SK-N-SH treated with all-trans-retinoic acid at 6 μM for 48 hours (cell line): ENCODE measurements at regions not wholly inside any gene's neighbourhood (a gene's known extent, or its start where the extent isn't known, plus 50 kb on each side); places are given as distances from the start of the nearest gene placed in this dataset.

Source experiments
- ATAC-seq: fragments of 200-7000 bp; cut with Tn5 transposase; 3 replicates; pipeline ENCODE4 v1.9.1; 2020; ENCODE audit warnings: mild to moderate bottlenecking, moderate library complexity
- BACH2 ChIP-seq: fragments of 250-450 bp; sonication (Bioruptor Pico); IDR thresholded peaks from 2 replicates; pipeline ENCODE4 v1.9.0; 2021; ENCODE audit warnings: mild to moderate bottlenecking, borderline replicate concordance
- CREB5 ChIP-seq: fragments of 250-450 bp; sonication (Bioruptor Pico); IDR thresholded peaks from 2 replicates; pipeline ENCODE4 v1.5.1; 2020; ENCODE audit warnings: low read depth, mild to moderate bottlenecking, moderate library complexity
- CSDC2 ChIP-seq: fragments of 250-450 bp; sonication (Bioruptor Pico); IDR thresholded peaks from 2 replicates; pipeline ENCODE4 v1.5.0; 2020; ENCODE audit warnings: mild to moderate bottlenecking, moderate library complexity
- CSRNP3 ChIP-seq: fragments of 250-450 bp; sonication (Bioruptor Pico); IDR thresholded peaks from 2 replicates; pipeline ENCODE4 v1.5.1; 2021; ENCODE audit warnings: mild to moderate bottlenecking, moderate library complexity
- ESRRG ChIP-seq: fragments of 250-450 bp; sonication (Bioruptor Pico); IDR thresholded peaks from 2 replicates; pipeline ENCODE4 v1.6.1; 2021; ENCODE audit warnings: mild to moderate bottlenecking
- GLIS3 ChIP-seq: fragments of 250-450 bp; sonication (Bioruptor Pico); IDR thresholded peaks from 2 replicates; pipeline ENCODE4 v1.5.0; 2020; ENCODE audit warnings: mild to moderate bottlenecking, moderate library complexity
- ISL1 ChIP-seq: fragments of 250-450 bp; sonication (Bioruptor Pico); IDR thresholded peaks from 2 replicates; pipeline ENCODE4 v2.1.2; 2022; ENCODE audit warnings: mild to moderate bottlenecking, moderate library complexity
- OSR1 ChIP-seq: fragments of 250-450 bp; sonication (Bioruptor Pico); IDR thresholded peaks from 2 replicates; pipeline ENCODE4 v1.8.0; 2022; ENCODE audit warnings: moderate library complexity, mild to moderate bottlenecking, inconsistent platforms
- PATZ1 ChIP-seq: fragments of 250-450 bp; sonication (Bioruptor Pico); IDR thresholded peaks from 2 replicates; pipeline ENCODE4 v1.8.0; 2020; ENCODE audit warnings: mild to moderate bottlenecking, moderate library complexity, borderline replicate concordance
- POU6F1 ChIP-seq: fragments of 250-450 bp; sonication (Bioruptor Pico); IDR thresholded peaks from 2 replicates; pipeline ENCODE4 v1.8.0; 2021; ENCODE audit warnings: low read depth, mild to moderate bottlenecking, moderate library complexity, borderline replicate concordance
- PPARA ChIP-seq: fragments of 250-450 bp; sonication (Bioruptor Pico); IDR thresholded peaks from 2 replicates; pipeline ENCODE4 v1.5.0; 2020; ENCODE audit warnings: mild to moderate bottlenecking, borderline replicate concordance
- SNAI2 ChIP-seq: fragments of 250-450 bp; sonication (Bioruptor Pico); IDR thresholded peaks from 2 replicates; pipeline ENCODE4 v1.5.0; 2020; ENCODE audit warnings: mild to moderate bottlenecking, moderate library complexity
- TCF4 ChIP-seq: fragments of 250-450 bp; sonication (Bioruptor Pico); IDR thresholded peaks from 2 replicates; pipeline ENCODE4 v1.8.0; 2021; ENCODE audit warnings: mild to moderate bottlenecking, moderate library complexity, borderline replicate concordance
- TOX ChIP-seq: fragments of 250-450 bp; sonication (Bioruptor Pico); IDR thresholded peaks from 2 replicates; pipeline ENCODE4 v1.8.0; 2021; ENCODE audit warnings: mild to moderate bottlenecking, moderate library complexity, borderline replicate concordance
- TSHZ2 ChIP-seq: fragments of 250-450 bp; sonication (Bioruptor Pico); IDR thresholded peaks from 2 replicates; pipeline ENCODE4 v1.5.0; 2020; ENCODE audit warnings: mild to moderate bottlenecking, moderate library complexity
- ZC3H10 ChIP-seq: fragments of 250-450 bp; sonication (Bioruptor Pico); IDR thresholded peaks from 2 replicates; pipeline ENCODE4 v1.5.1; 2021; ENCODE audit warnings: mild to moderate bottlenecking, moderate library complexity
- ZFP3 ChIP-seq: fragments of 250-450 bp; sonication (Bioruptor Pico); IDR thresholded peaks from 2 replicates; pipeline ENCODE4 v1.5.0; 2020; ENCODE audit warnings: mild to moderate bottlenecking, moderate library complexity
- ZFP30 ChIP-seq: fragments of 450-650 bp; formaldehyde crosslinking; IDR thresholded peaks from 2 replicates; pipeline ENCODE4 v1.5.0; 2022; ENCODE audit warnings: mild to moderate bottlenecking, moderate library complexity
- ZNF565 ChIP-seq: fragments of 450-650 bp; formaldehyde crosslinking; conservative IDR thresholded peaks from 2 replicates; pipeline ENCODE4 v1.5.0; 2020; ENCODE audit warnings: low read depth, mild to moderate bottlenecking, moderate library complexity
- ZNF70 ChIP-seq: fragments of 450-650 bp; formaldehyde crosslinking; IDR thresholded peaks from 2 replicates; pipeline ENCODE4 v1.5.0; 2020; ENCODE audit warnings: mild to moderate bottlenecking, moderate library complexity
- ZNF8 ChIP-seq: fragments of 450-650 bp; formaldehyde crosslinking; IDR thresholded peaks from 2 replicates; pipeline ENCODE4 v1.5.0; 2020; ENCODE audit warnings: mild to moderate bottlenecking, moderate library complexity

- TF ChIP-seq GLIS3 (CRISPR knock-in tag), result no peak
- no peak for TF ChIP-seq ZNF8 (CRISPR knock-in tag)
- no peak for TF ChIP-seq TCF4 (CRISPR knock-in tag)
- no peak for TF ChIP-seq ZNF565 (CRISPR knock-in tag)
- TF ChIP-seq SNAI2 (CRISPR knock-in tag), result no peak
- no peak for TF ChIP-seq TOX
- TF ChIP-seq, all 23 proteins: peak for 0
- no peak for ATAC-seq
These were observed 538.7 kb downstream of the RBFOX1 start for GRCh38 chr16:7871371-7871770.

GRCh38 chr16:7867831-7868230 is 535.2 kb downstream of the RBFOX1 start:
- no peak for ATAC-seq
- TF ChIP-seq ESRRG (no peak), ISL1 (no peak), CSRNP3 (CRISPR knock-in tag) (no peak), PATZ1 (no peak), TCF4 (CRISPR knock-in tag) (no peak), GLIS3 (CRISPR knock-in tag) (no peak), ZNF565 (CRISPR knock-in tag) (no peak), POU6F1 (CRISPR knock-in tag) (no peak), BACH2 (no peak), PPARA (CRISPR knock-in tag) (no peak), ZFP3 (CRISPR knock-in tag) (no peak), CREB5 (CRISPR knock-in tag) (no peak), ZFP30 (no peak), OSR1 (CRISPR knock-in tag) (no peak), ZNF70 (CRISPR knock-in tag) (no peak), CSDC2 (no peak), TSHZ2 (no peak)

- ATAC-seq, result no peak
- TF ChIP-seq ZNF8 (CRISPR knock-in tag) (no peak), GLIS3 (CRISPR knock-in tag) (no peak), TSHZ2 (no peak), TOX (no peak), ZFP3 (CRISPR knock-in tag) (no peak), CSDC2 (no peak), CSRNP3 (CRISPR knock-in tag) (no peak), PATZ1 (no peak), SNAI2 (CRISPR knock-in tag) (no peak), ZC3H10 (CRISPR knock-in tag) (no peak), ISL1 (no peak), ZNF70 (CRISPR knock-in tag) (no peak)
These were observed 533.5 kb downstream of the RBFOX1 start for GRCh38 chr16:7866144-7866543.
